Testis (tissue), 2 donors: ENCODE measurements at regions not wholly inside any gene's neighbourhood (a gene's known extent, or its start where the extent isn't known, plus 50 kb on each side); places are given as distances from the start of the nearest gene placed in this dataset.

Experiments
- microRNA-seq, 2 donors: library from miRNA; unstranded; fragments of <30 nt; microRNA quantifications; one replicate each; pipeline ENCODE4, GENCODE V29; 2016; ENCODE audit warnings: borderline number of aligned reads in 2 of 2, borderline replicate concordance in 1 of 2
- small RNA-seq, 2 donors: library from RNA; depleted of rRNA; stranded (forward); fragments of <200 nt; gene quantifications; one replicate each; pipeline ENCODE3, GENCODE V24; 2016

Small RNA genes lying in the stretch of these regions (microRNA-seq; reads per million reads assigned to microRNA genes)
- 0 reads per million in 2 donors for gene MIR1302-10
- 0 reads per million in 2 donors for gene MIR6859-3

Small RNA genes lying in the stretch of these regions (small RNA-seq; reads per million reads assigned to genes)
- gene AC140725.2 (0 reads per million in 2 donors), gene MIR6859-3 (0 reads per million in 2 donors)
